GM21381 (cell line): ENCODE measurements at regions not wholly inside any gene's neighbourhood (a gene's known extent, or its start where the extent isn't known, plus 50 kb on each side); places are given as distances from the start of the nearest gene placed in this dataset.

Source experiments
- ATAC-seq: cut with Tn5 transposase; IDR thresholded peaks from one replicate; pipeline ENCODE4 v1.9.1; 2021; ENCODE audit warnings: mild to moderate bottlenecking, moderate library complexity; ENCODE audit not compliant: unreplicated experiment

DNA sequence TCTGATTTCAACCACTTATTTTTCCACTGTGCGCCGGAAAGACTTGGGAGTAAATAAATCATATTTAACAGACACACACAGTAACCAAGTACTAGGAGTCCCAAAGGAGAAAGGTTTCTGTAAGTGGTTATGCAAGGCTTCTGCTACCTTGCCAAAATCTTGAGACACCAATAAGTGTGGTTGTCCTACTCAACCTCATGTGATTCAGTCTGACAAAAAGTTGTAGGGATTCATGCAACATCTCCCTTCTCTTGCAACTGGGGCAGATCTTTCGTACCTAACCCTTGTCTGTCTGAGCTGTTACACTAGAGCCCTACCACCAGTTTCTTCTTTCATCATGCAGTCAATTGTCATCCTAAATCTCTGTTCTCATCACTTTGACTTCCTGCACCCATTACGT, 69.9 kb upstream of the NUDT7 start:
- ATAC-seq: no peak

DNA sequence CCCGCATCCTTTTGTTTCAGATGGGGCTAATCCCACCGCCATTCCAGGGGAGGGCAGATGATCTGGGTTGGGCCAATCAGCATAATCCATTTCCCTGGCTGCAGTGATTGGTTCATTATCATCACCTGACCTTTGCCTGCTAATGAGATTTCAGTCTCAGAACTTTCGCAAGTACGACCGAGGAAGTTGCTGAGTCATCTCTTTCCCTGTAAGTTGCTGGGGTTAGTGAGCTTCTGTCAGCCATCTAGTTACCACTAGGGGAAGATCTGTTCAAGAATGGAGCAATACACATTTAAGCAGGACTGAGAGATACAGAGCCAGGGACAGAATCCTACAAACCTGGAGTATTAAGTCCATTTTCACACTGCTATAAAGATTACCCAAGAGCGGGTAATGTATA, 65.3 kb upstream of the NUDT7 start:
- ATAC-seq: no peak

DNA sequence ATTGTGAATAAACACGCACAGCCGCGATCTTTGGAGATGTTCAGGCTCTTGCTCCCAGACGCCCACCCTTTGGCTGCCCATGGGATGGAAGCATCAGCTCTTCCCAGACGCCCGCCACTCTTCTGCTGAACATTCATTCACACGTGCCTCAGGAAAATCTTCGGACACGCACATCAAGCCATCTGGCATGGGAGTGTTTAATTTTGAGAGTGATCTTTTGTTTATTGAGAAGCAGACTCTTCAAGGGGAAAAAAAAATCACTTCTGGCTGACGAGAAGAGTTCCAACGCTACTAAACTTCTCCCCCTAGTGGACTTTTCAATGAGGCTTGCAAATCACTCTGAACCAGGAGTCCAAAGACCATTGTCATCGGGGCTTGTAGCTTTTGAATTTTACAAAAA, 62.0 kb upstream of the NUDT7 start:
- no peak for ATAC-seq

DNA sequence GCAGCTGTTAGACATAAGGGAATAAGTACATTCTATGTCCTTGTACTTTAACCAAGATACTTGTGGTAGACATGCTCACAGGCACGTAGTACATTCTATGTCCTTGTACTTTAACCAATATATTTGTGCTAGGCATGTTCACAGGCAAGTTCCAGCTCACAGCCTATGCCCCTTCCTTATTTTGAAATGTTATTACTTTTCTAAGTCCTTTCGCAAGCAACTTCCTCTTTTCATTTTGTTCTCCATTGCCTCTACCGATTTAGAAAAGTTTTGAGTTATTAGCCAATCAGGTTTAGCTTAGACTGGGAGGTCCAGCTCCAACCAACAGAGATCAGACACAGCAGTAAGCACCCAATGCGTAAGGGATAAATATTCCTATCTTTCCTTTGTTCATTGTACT, 60.1 kb upstream of the NUDT7 start:
- ATAC-seq: no peak

DNA sequence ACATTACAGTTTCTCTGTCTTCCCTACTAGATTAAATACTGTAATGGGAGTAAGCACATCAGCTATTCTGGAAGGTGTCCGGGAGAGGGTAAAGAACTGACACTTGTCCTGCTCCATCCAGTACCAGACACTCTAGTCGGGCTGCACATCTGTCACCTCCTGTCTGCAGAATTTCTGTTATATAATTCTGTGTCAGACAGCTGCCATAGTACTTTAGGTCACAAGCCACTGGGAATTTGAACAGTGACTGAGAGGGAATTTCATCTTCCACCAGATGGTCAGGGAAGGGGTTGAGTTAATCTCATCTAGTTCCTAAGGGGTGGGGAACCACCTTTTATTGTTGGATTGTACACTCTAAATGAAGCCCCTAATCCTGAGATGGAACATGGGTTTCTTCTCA, 58.6 kb upstream of the NUDT7 start:
- ATAC-seq: no peak

DNA sequence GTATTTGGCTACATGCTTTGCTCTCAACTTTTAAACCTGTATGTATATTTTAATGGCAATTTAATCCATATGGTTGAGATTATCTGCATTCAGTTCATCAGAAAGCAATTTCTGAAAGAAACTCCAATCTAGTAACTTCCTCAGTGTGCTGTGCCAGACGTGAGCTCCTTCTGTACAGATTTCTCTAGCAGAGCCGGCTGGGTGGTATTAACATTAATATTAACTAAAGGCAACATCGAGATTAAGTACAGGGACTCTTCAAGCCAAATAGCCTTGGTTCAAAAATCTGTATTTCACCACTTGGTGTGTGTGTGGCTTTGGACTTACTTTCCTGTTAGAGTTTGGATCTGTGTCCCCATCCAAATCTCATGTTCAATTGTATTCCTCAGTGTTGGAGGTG, 55.5 kb upstream of the NUDT7 start:
- no peak for ATAC-seq

DNA sequence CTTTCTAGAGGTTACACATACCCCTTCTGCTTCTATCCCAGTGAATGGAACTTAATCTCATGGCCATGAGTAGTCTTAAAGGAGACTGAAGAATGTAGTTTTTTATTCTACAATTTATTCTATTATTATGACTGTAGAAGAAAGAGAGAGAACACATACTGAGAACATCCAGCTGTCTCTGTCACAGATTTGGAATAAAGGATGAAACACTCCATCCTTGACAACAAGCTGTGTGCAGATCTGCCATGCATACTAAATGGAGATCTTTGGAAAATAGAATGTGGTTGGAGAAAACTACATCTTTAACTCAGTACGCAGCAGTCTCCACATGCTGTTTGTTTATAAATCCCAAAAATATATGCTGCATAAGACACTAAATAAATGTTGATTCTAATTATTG, 54.1 kb upstream of the NUDT7 start:
- ATAC-seq: no peak

DNA sequence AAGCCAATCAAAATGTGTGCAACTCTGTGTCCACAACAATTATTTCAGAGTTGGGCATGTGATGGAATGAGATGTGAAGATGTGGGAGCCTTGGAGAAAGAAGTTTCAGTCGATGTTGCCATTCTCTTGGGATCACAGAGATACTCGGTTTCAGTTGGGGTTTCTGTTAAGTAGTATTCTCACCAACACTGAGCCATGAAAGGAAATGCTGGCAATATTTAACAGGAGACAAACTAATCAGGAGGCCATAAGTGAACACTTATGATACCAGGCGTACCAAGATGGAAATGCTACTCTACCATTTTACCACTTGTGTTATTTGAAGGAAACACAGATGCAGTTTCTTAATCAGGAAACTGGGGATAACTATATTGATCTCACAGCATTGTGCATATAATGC, 53.3 kb upstream of the NUDT7 start:
- ATAC-seq: no peak
